Adipocyte (in vitro differentiated cells): ENCODE measurements at regions not wholly inside any gene's neighbourhood (a gene's known extent, or its start where the extent isn't known, plus 50 kb on each side); places are given as distances from the start of the nearest gene placed in this dataset.
A peak's percentile ranks its signal among the peaks of the same experiment; 100 is the strongest.

ENCODE experiments used
- DNase-seq: peaks from one replicate; pipeline ENCODE4 v3.0.0-alpha.2; 2015; ENCODE audit warnings: low read depth
- H3K27me3 ChIP-seq: replicated peaks from 2 replicates; pipeline ENCODE4 v1.7.0; 2013; ENCODE audit warnings: mild to moderate bottlenecking, low read length, moderate library complexity; ENCODE audit not compliant: control insufficient read depth, insufficient read depth
- H3K36me3 ChIP-seq: 2 replicates; pipeline ENCODE4 v1.7.0; 2013; ENCODE audit warnings: low read length, mild to moderate bottlenecking, moderate library complexity; ENCODE audit not compliant: control insufficient read depth, insufficient read depth, severe bottlenecking
- H3K4me1 ChIP-seq: 2 replicates; pipeline ENCODE4 v1.7.0; 2013; ENCODE audit warnings: mild to moderate bottlenecking, low read length, moderate library complexity; ENCODE audit not compliant: control insufficient read depth, insufficient read depth
- H3K4me3 ChIP-seq: 2 replicates; pipeline ENCODE4 v1.7.0; 2013; ENCODE audit warnings: mild to moderate bottlenecking, low read length, moderate library complexity
- H3K9ac ChIP-seq: 2 replicates; pipeline ENCODE4 v1.7.0; 2013; ENCODE audit warnings: mild to moderate bottlenecking, low read length, moderate library complexity
- H3K9me3 ChIP-seq: 2 replicates; pipeline ENCODE4 v1.7.0; 2013; ENCODE audit warnings: mild to moderate bottlenecking, low read length, moderate library complexity; ENCODE audit not compliant: control insufficient read depth

DNA sequence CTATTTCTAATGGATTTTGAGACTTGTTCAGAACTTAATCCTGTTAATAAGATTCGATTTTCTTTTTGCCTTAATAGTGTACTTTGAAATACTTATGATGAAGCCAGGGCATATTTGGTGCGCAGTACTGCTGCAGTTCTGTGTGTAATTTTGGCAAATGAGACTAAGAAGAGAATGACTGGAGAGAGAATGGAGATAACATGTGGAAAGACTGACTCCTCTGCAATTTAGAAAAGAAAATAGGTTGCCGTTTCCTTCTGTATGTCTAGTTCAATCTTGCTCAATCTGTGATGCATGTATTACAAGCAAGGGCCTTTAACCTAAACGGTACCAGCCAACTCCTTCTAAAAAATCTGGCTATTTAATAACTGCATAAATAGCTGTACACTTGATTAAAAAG is 285.1 kb upstream of the CDH11 start:
- no peaks in the 10 kb centered on the region for H3K4me1 ChIP-seq
- H3K4me3 ChIP-seq, result no peak overlapping the region
- H3K9ac ChIP-seq, result no peak overlapping the region
- no peaks in the 10 kb centered on the region for H3K27me3 ChIP-seq
- no peaks in the 10 kb centered on the region for H3K9me3 ChIP-seq
- DNase-seq, result no peak
- H3K36me3 ChIP-seq, result no peaks in the 10 kb centered on the region

DNA sequence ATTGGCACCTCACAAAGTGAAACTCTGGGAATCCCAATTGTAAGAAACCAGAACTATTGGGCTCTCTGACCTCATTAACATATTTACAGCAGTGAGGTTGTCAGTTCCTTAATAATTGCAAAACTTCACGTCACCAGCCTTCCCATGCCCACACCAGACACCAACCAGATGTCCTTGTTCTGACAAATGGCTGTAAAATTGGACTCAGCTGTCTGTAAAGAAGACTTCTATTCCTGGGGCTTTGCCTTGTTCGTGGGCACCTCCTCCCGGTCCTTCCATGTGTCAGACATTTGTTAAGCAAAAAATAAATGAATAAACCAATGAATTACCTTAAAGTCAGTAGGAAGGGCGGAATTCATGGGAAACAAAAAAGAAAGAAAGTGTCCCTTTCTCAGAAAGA is 284.3 kb upstream of the CDH11 start:
- Histone ChIP-seq H3K4me3 (no peak overlapping the region), H3K9ac (no peak overlapping the region), H3K36me3 (no peaks in the 10 kb centered on the region), H3K4me1 (no peaks in the 10 kb centered on the region), H3K9me3 (no peaks in the 10 kb centered on the region), H3K27me3 (no peaks in the 10 kb centered on the region)
- DNase-seq, result no peak

- Histone ChIP-seq H3K9ac (no peak overlapping the region), H3K36me3 (no peaks in the 10 kb centered on the region), H3K4me1 (no peaks in the 10 kb centered on the region), H3K9me3 (no peaks in the 10 kb centered on the region), H3K4me3 (no peak overlapping the region), H3K27me3 (no peaks in the 10 kb centered on the region)
- DNase-seq, result no peak
Measured at GRCh38 chr16:65394281-65394680, 272.4 kb upstream of the CDH11 start.

DNA sequence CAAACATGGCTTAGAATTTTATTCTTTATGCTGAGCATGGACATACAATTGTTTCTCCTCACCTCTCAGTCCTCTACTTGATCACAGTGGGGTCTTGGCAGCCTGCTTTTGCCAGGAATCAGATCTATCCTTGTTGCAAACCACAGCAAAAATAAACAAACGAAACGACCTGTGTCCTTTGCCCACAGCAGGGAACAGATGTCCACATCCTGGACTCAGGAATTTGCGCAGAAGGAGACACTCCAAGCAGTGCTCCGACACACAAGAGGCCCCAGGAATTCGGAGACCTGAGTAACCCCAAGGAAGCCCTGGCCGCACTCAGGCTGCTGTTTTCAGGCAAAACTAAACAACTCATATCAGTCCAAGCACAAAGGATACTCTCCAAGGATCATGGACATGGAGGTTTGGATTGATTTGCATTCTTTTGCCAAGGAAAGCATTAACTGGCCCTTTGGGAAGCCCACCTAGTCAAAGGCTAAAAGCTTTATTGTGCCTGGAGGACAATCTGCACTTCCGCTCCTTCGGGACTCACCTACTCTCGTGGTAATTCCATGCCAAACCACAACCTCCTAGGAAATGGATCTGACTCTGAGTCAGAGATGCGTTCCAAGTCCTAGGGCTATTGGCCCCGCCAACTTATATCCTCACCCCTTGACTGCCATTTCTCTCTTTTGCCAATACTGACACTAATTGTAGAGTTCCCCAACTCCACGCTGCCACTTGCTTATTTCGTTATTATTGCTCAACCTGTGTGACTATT is 271.1 kb upstream of the CDH11 start:
- no peak for DNase-seq
- Histone ChIP-seq H3K9me3 (peaks cover 2% of the 10 kb centered on the region), H3K27me3 (no peaks in the 10 kb centered on the region), H3K36me3 (no peaks in the 10 kb centered on the region), H3K4me3 (no peak overlapping the region), H3K9ac (no peak overlapping the region), H3K4me1 (no peaks in the 10 kb centered on the region)

DNA sequence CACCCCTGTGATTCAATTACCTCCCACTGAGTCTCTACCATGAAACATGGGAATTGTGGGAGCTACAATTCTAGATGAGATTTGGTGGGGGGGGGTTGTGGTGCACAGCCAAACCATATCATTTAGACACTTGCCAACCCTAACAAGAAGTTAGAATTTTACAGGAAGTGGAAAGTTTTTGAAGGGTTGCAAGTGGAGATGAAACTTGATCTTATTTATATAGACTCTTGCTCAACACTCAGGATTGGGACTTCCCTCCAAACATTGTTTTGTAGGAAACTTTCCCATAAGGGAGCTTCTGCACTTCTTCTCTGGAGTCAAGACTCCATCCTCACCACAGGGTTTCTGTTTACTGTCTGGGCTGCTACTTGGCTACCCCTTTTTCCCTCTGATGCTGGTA is 266.7 kb upstream of the CDH11 start:
- H3K4me1 ChIP-seq, result no peaks in the 10 kb centered on the region

GRCh38 chr16:65386672-65387071 is 264.8 kb upstream of the CDH11 start:
- no peaks in the 10 kb centered on the region for H3K27me3 ChIP-seq
- H3K4me1 ChIP-seq, result no peaks in the 10 kb centered on the region
- H3K9me3 ChIP-seq, result peaks cover 14% of the 10 kb centered on the region
- H3K36me3 ChIP-seq, result no peaks in the 10 kb centered on the region
- H3K9ac ChIP-seq, result no peak overlapping the region
- H3K4me3 ChIP-seq, result no peak overlapping the region
- DNase-seq, result peak; percentile 50

More for the DNA sequence above, 266.7 kb upstream of the CDH11 start:
- DNase-seq, result peak; percentile 68
- H3K9ac ChIP-seq, result no peak overlapping the region
- no peaks in the 10 kb centered on the region for H3K27me3 ChIP-seq
- no peak overlapping the region for H3K4me3 ChIP-seq
- peaks cover 14% of the 10 kb centered on the region for H3K9me3 ChIP-seq
- no peaks in the 10 kb centered on the region for H3K36me3 ChIP-seq

- Histone ChIP-seq H3K4me1 (no peaks in the 10 kb centered on the region), H3K36me3 (no peaks in the 10 kb centered on the region), H3K9me3 (peaks cover 14% of the 10 kb centered on the region), H3K4me3 (no peak overlapping the region), H3K27me3 (no peaks in the 10 kb centered on the region), H3K9ac (no peak overlapping the region)
- DNase-seq, result no peak
Measured at GRCh38 chr16:65384441-65384840, 262.6 kb upstream of the CDH11 start.

GRCh38 chr16:65377195-65377594 is 255.3 kb upstream of the CDH11 start:
- Histone ChIP-seq H3K27me3 (no peaks in the 10 kb centered on the region), H3K4me3 (no peak overlapping the region), H3K4me1 (peaks cover 12% of the 10 kb centered on the region), H3K9me3 (no peaks in the 10 kb centered on the region), H3K9ac (no peak overlapping the region), H3K36me3 (no peaks in the 10 kb centered on the region)
- DNase-seq, result no peak

DNA sequence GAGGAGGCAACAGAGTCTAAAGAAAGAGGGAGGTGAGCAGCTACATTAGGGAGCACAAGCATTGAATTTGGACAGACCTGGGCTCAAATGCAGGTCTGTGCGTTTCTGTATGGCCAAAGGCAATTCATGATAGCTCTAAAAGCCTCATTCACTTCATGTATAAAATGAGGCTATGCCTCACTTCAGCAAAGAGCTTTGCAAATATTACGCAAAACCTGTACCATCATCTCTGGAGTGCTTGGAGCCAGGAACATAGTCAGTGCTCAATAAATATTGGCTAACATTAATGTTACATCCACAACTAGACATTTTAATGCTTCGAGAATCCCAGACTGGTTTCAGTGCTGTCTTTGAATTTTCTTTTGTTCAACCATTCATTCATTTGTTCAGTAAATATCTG is 254.7 kb upstream of the CDH11 start:
- Histone ChIP-seq H3K27me3 (no peaks in the 10 kb centered on the region), H3K4me1 (peaks cover 12% of the 10 kb centered on the region), H3K9me3 (no peaks in the 10 kb centered on the region), H3K36me3 (no peaks in the 10 kb centered on the region), H3K9ac (no peak overlapping the region), H3K4me3 (no peak overlapping the region)
- no peak for DNase-seq

- Histone ChIP-seq H3K9ac (no peak overlapping the region), H3K27me3 (no peaks in the 10 kb centered on the region), H3K4me1 (peaks cover 12% of the 10 kb centered on the region), H3K9me3 (no peaks in the 10 kb centered on the region), H3K36me3 (no peaks in the 10 kb centered on the region), H3K4me3 (no peak overlapping the region)
- no peak for DNase-seq
Measured at GRCh38 chr16:65375651-65376050, 253.8 kb upstream of the CDH11 start.

GRCh38 chr16:65373097-65373496 is 251.2 kb upstream of the CDH11 start:
- Histone ChIP-seq H3K36me3 (no peaks in the 10 kb centered on the region), H3K4me1 (peaks cover 12% of the 10 kb centered on the region), H3K9ac (no peak overlapping the region), H3K9me3 (no peaks in the 10 kb centered on the region), H3K4me3 (peak overlapping the region; percentile 4), H3K27me3 (no peaks in the 10 kb centered on the region)
- no peak for DNase-seq

DNA sequence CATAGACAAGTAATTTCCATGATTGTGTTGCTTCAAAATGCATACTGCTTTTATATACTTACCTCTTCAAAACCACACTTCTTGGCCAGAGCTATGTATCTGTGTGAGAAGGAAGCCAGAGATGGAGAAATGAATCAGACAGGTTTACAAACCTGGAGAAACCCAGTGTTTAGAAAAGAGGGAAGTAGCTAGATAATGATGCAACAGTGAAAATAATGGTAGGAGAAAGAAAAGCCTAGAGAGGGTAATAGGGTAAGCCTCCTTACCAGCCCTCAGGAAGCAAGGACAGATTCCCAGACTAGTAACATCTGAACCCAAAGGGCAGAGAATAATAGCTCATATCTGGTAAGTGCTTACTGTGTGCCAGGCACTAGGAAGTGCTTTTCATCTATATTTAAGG is 250.3 kb upstream of the CDH11 start:
- H3K36me3 ChIP-seq, result no peaks in the 10 kb centered on the region
- H3K4me1 ChIP-seq, result peaks cover 12% of the 10 kb centered on the region
- H3K4me3 ChIP-seq, result no peak overlapping the region
- no peaks in the 10 kb centered on the region for H3K27me3 ChIP-seq
- DNase-seq, result no peak
- H3K9me3 ChIP-seq, result no peaks in the 10 kb centered on the region
- no peak overlapping the region for H3K9ac ChIP-seq
